ENCODE measurements at regions not wholly inside any gene's neighbourhood (a gene's known extent, or its start where the extent isn't known, plus 50 kb on each side); places are given as distances from the start of the nearest gene placed in this dataset.
A peak's percentile ranks its signal among the peaks of the same experiment; 100 is the strongest.

DNA sequence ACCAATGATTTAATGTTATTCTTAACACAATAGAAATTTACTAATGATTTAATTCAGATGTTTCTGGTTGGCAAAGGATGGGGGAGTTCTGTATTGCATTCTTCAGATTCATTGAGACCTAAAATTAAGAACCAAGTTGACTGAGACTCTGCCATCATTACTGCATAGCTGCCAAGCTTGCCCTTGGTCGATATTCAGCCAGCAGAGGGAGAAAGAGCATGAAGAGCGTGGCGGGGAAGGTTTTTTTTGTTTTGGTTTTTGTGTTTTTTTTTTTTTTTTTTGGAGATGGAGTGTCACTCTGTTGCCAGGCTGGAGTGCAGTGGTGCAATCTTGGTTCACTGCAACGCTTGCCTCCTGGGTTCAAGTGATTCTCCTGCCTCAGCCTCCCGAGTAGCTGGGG, 659.4 kb upstream of the EEF2KMT start:
- TF ChIP-seq, protein P1, sequence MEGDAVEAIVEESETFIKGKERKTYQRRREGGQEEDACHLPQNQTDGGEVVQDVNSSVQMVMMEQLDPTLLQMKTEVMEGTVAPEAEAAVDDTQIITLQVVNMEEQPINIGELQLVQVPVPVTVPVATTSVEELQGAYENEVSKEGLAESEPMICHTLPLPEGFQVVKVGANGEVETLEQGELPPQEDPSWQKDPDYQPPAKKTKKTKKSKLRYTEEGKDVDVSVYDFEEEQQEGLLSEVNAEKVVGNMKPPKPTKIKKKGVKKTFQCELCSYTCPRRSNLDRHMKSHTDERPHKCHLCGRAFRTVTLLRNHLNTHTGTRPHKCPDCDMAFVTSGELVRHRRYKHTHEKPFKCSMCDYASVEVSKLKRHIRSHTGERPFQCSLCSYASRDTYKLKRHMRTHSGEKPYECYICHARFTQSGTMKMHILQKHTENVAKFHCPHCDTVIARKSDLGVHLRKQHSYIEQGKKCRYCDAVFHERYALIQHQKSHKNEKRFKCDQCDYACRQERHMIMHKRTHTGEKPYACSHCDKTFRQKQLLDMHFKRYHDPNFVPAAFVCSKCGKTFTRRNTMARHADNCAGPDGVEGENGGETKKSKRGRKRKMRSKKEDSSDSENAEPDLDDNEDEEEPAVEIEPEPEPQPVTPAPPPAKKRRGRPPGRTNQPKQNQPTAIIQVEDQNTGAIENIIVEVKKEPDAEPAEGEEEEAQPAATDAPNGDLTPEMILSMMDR (conservative IDR thresholded peaks at IDR 0.05; ENCODE audit: low read length): 0 out of 2 replicates have a peak, but pooled peaks have one; percentile 13
- no peak for TF ChIP-seq EZH2phosphoT487 (IDR thresholded peaks at IDR 0.05; ENCODE audit: borderline replicate concordance, low read depth, low read length)
